Fibroblast of villous mesenchyme (primary cell): ENCODE measurements at regions not wholly inside any gene's neighbourhood (a gene's known extent, or its start where the extent isn't known, plus 50 kb on each side); places are given as distances from the start of the nearest gene placed in this dataset.

ENCODE experiments used
- DNase-seq: peaks from one replicate; pipeline ENCODE4 v3.0.0-alpha.2; 2010; ENCODE audit warnings: low read depth
- H3K4me3 ChIP-seq: 2 replicates; pipeline ENCODE4 v1.5.1; 2011; ENCODE audit warnings: low read depth, mild to moderate bottlenecking, low read length
- CTCF ChIP-seq: IDR thresholded peaks from 2 replicates; pipeline ENCODE4 v1.5.1; 2012; ENCODE audit warnings: low read depth, mild to moderate bottlenecking, low read length; ENCODE audit not compliant: insufficient read depth

GRCh38 chr9:80049096-80049782, 477.5 kb downstream of the TLE4 start:
- H3K4me3 ChIP-seq: no peak overlapping the region
- DNase-seq: no peak
- no peak for TF ChIP-seq CTCF

- DNase-seq: no peak
- no peak overlapping the region for H3K4me3 ChIP-seq
- TF ChIP-seq CTCF: no peak
These were observed 474.7 kb downstream of the TLE4 start for GRCh38 chr9:80046481-80046880.

- no peak overlapping the region for H3K4me3 ChIP-seq
- no peak for TF ChIP-seq CTCF
- DNase-seq: no peak
These were observed 470.1 kb downstream of the TLE4 start for GRCh38 chr9:80041821-80042220.

- H3K4me3 ChIP-seq: no peak overlapping the region
- no peak for DNase-seq
- no peak for TF ChIP-seq CTCF
These were observed 468.7 kb downstream of the TLE4 start for GRCh38 chr9:80040457-80040856.

- peak; percentile 12 for DNase-seq
These were observed 459.0 kb downstream of the TLE4 start for GRCh38 chr9:80030801-80031200.

GRCh38 chr9:80028501-80028900, 456.7 kb downstream of the TLE4 start:
- no peak for TF ChIP-seq CTCF
- H3K4me3 ChIP-seq: no peak overlapping the region
- peak; percentile 18 for DNase-seq

More at GRCh38 chr9:80030801-80031200, 459.0 kb downstream of the TLE4 start:
- no peak for TF ChIP-seq CTCF
- no peak overlapping the region for H3K4me3 ChIP-seq
